ENCODE measurements at regions not wholly inside any gene's neighbourhood (a gene's known extent, or its start where the extent isn't known, plus 50 kb on each side); places are given as distances from the start of the nearest gene placed in this dataset.

DNA sequence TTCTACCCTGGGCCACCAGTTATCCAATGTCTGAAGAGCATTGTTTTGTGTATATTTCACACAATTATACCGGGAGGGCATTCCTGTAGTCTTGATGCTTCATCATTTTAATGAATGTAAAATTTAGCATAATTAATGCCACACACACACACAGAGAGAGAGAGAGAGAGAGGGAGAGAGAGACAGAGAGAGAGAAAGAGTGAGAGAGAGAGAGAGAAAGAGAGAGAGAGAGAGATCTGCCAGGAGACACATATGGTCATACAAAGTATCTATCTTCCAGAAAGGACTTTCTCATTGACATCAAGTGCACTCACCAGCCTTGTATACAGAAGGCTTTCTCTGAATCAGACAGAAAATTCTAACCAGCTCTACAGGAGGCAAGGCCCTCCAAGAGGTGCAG is 72.3 kb downstream of the KLF6 start:
- TF ChIP-seq, protein P1, sequence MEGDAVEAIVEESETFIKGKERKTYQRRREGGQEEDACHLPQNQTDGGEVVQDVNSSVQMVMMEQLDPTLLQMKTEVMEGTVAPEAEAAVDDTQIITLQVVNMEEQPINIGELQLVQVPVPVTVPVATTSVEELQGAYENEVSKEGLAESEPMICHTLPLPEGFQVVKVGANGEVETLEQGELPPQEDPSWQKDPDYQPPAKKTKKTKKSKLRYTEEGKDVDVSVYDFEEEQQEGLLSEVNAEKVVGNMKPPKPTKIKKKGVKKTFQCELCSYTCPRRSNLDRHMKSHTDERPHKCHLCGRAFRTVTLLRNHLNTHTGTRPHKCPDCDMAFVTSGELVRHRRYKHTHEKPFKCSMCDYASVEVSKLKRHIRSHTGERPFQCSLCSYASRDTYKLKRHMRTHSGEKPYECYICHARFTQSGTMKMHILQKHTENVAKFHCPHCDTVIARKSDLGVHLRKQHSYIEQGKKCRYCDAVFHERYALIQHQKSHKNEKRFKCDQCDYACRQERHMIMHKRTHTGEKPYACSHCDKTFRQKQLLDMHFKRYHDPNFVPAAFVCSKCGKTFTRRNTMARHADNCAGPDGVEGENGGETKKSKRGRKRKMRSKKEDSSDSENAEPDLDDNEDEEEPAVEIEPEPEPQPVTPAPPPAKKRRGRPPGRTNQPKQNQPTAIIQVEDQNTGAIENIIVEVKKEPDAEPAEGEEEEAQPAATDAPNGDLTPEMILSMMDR (conservative IDR thresholded peaks at IDR 0.05; ENCODE audit: low read depth, low read length): no peak
- TF ChIP-seq SMC3 (IDR thresholded peaks at IDR 0.05; ENCODE audit: low read depth, low read length) (no peak), MXI1 (IDR thresholded peaks at IDR 0.05; ENCODE audit: borderline replicate concordance, low read depth, low read length) (no peak), RAD21 (IDR thresholded peaks at IDR 0.05; ENCODE audit: low read length) (no peak), POLR2A (IDR thresholded peaks at IDR 0.05; ENCODE audit: low read depth, low read length) (no peak), MAFK (IDR thresholded peaks at IDR 0.05; ENCODE audit: low read depth, low read length) (no peak), RCOR1 (IDR thresholded peaks at IDR 0.05; ENCODE audit: insufficient replicate concordance, low read length) (no peak), CHD1 (IDR thresholded peaks at IDR 0.05; ENCODE audit: low read depth, low read length) (no peak), BHLHE40 (IDR thresholded peaks at IDR 0.05; ENCODE audit: low read depth, low read length) (no peak)
- TF ChIP-seq, protein P2, sequence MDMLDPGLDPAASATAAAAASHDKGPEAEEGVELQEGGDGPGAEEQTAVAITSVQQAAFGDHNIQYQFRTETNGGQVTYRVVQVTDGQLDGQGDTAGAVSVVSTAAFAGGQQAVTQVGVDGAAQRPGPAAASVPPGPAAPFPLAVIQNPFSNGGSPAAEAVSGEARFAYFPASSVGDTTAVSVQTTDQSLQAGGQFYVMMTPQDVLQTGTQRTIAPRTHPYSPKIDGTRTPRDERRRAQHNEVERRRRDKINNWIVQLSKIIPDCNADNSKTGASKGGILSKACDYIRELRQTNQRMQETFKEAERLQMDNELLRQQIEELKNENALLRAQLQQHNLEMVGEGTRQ (IDR thresholded peaks at IDR 0.05; ENCODE audit: low read depth, low read length): no peak
